IMR-90 (cell line): ENCODE measurements at regions not wholly inside any gene's neighbourhood (a gene's known extent, or its start where the extent isn't known, plus 50 kb on each side); places are given as distances from the start of the nearest gene placed in this dataset.

Experiments used
- ATAC-seq: fragments of 200-7000 bp; cut with Tn5 transposase; 2 replicates; pipeline ENCODE4 v1.9.1; 2020; ENCODE audit warnings: low read depth, mild to moderate bottlenecking, moderate library complexity
- BruUV-seq: library from RNA; stranded (reverse); fragments of 400-500 nt; replicated peaks from 2 replicates; lab custom pipeline; 2021; lab: Mats Ljungman, UMichigan
- CTCF ChIA-PET: fragments of 300-600 bp; formaldehyde crosslinking; extraction: SDS; loops from one replicate; lab custom pipeline; 2021; ENCODE audit warnings: antibody characterized with exemption; lab: Yijun Ruan, JAX
- POLR2A ChIA-PET: fragments of 300-600 bp; sonication (Branson Sonifier 250); formaldehyde crosslinking; loops from one replicate; lab custom pipeline; 2022; ENCODE audit warnings: antibody characterized with exemption; ENCODE audit not compliant: unreplicated experiment; lab: Charles Lee
- DNase-seq: peaks from one replicate; pipeline ENCODE4 v3.0.0; 2013
- H2AFZ ChIP-seq: replicated peaks from 2 replicates; pipeline ENCODE3; 2013; ENCODE audit warnings: low read length, mild to moderate bottlenecking; ENCODE audit not compliant: poor library complexity
- H2AK5ac ChIP-seq: 2 replicates; pipeline ENCODE4 v1.6.1; 2013; ENCODE audit warnings: low read depth, low read length, inconsistent platforms
- H2AK9ac ChIP-seq: replicated peaks from 2 replicates; pipeline ENCODE3; 2013; ENCODE audit warnings: mild to moderate bottlenecking, low read depth, low read length, moderate library complexity; ENCODE audit not compliant: poor library complexity
- H2BK120ac ChIP-seq: 2 replicates; pipeline ENCODE4 v1.6.1; 2013; ENCODE audit warnings: low read depth, low read length, inconsistent platforms
- H2BK15ac ChIP-seq: 3 replicates; pipeline ENCODE4 v1.6.1; 2013; ENCODE audit warnings: low read depth, low read length, inconsistent platforms
- H2BK20ac ChIP-seq: 2 replicates; pipeline ENCODE4 v1.6.1; 2013; ENCODE audit warnings: low read depth, mild to moderate bottlenecking, inconsistent platforms, low read length, moderate library complexity
- H2BK5ac ChIP-seq: 2 replicates; pipeline ENCODE4 v1.6.1; 2013; ENCODE audit warnings: mild to moderate bottlenecking, low read depth, low read length, inconsistent platforms; ENCODE audit not compliant: poor library complexity, severe bottlenecking
- H3K14ac ChIP-seq: replicated peaks from 2 replicates; pipeline ENCODE4 v1.6.1; 2013; ENCODE audit warnings: low read depth, low read length, inconsistent platforms
- H3K18ac ChIP-seq: 2 replicates; pipeline ENCODE4 v1.6.1; 2013; ENCODE audit warnings: low read depth, low read length, control low read depth
- H3K23ac ChIP-seq: 2 replicates; pipeline ENCODE4 v1.6.1; 2013; ENCODE audit warnings: low read depth, low read length, inconsistent platforms
- H3K27ac ChIP-seq: 2 replicates; pipeline ENCODE4 v1.5.1; 2013; ENCODE audit warnings: mild to moderate bottlenecking, control low read depth, low read length; ENCODE audit not compliant: insufficient read depth
- H3K27me3 ChIP-seq: 2 replicates; pipeline ENCODE4 v1.6.1; 2013; ENCODE audit warnings: low read length; ENCODE audit not compliant: control insufficient read depth, insufficient read depth
- H3K36me3 ChIP-seq: 2 replicates; pipeline ENCODE4 v1.6.1; 2013; ENCODE audit warnings: low read length, mixed read lengths; ENCODE audit not compliant: control insufficient read depth, insufficient read depth
- H3K4ac ChIP-seq: 2 replicates; pipeline ENCODE4 v1.6.1; 2013; ENCODE audit warnings: low read depth, low read length, inconsistent platforms
- H3K4me1 ChIP-seq: 2 replicates; pipeline ENCODE4 v1.6.1; 2013; ENCODE audit warnings: low read length, mixed read lengths; ENCODE audit not compliant: control insufficient read depth, insufficient read depth
- H3K4me2 ChIP-seq: 2 replicates; pipeline ENCODE4 v1.6.1; 2013; ENCODE audit warnings: low read depth, mild to moderate bottlenecking, control low read depth, low read length, moderate library complexity
- H3K4me3 ChIP-seq: 2 replicates; pipeline ENCODE4 v1.5.1; 2013; ENCODE audit warnings: low read depth, mild to moderate bottlenecking, control low read depth, low read length, moderate library complexity; ENCODE audit not compliant: insufficient read depth
- H3K56ac ChIP-seq: 2 replicates; pipeline ENCODE4 v1.6.1; 2013; ENCODE audit warnings: low read length, inconsistent platforms; ENCODE audit not compliant: insufficient read depth; ENCODE audit errors: extremely low read depth
- H3K79me1 ChIP-seq, 2 experiments: 2 replicates each; pipeline ENCODE4 v1.6.1; 2013; ENCODE audit warnings: low read length in 2 of 2, inconsistent platforms in 1 of 2, low read depth in 1 of 2
- H3K9ac ChIP-seq: 2 replicates; pipeline ENCODE4 v1.6.1; 2013; ENCODE audit warnings: low read depth, low read length, control low read depth
- H3K9me1 ChIP-seq: 2 replicates; pipeline ENCODE4 v1.6.1; 2013; ENCODE audit warnings: low read length, inconsistent platforms; ENCODE audit not compliant: insufficient read depth
- H3K9me3 ChIP-seq: 2 replicates; pipeline ENCODE4 v1.6.1; 2013; ENCODE audit warnings: low read length; ENCODE audit not compliant: control insufficient read depth, insufficient read depth
- H4K20me1 ChIP-seq: 2 replicates; pipeline ENCODE4 v1.6.1; 2013; ENCODE audit warnings: low read length, inconsistent platforms; ENCODE audit not compliant: insufficient read depth
- H4K5ac ChIP-seq: 2 replicates; pipeline ENCODE4 v1.6.1; 2013; ENCODE audit warnings: mild to moderate bottlenecking, low read depth, low read length, control low read depth
- H4K8ac ChIP-seq, 2 experiments: 2 replicates each; pipeline ENCODE4 v1.6.1; 2013; ENCODE audit warnings: low read depth in 2 of 2, low read length in 2 of 2, control low read depth in 1 of 2, inconsistent platforms in 1 of 2
- H4K91ac ChIP-seq: 2 replicates; pipeline ENCODE4 v1.6.1; 2013; ENCODE audit warnings: low read depth, low read length, inconsistent platforms; ENCODE audit not compliant: insufficient read depth
- ELK1 ChIP-seq: fragments of 150-350 bp; IDR thresholded peaks from 2 replicates; pipeline ENCODE4 v1.6.1; 2016; ENCODE audit warnings: low read depth, mild to moderate bottlenecking, low read length, moderate library complexity, borderline replicate concordance
- MXI1 ChIP-seq: IDR thresholded peaks from 2 replicates; pipeline ENCODE4 v1.6.1; 2012; ENCODE audit warnings: low read depth, mild to moderate bottlenecking, low read length, moderate library complexity, borderline replicate concordance
- SMC3 ChIP-seq: fragments of 150-350 bp; IDR thresholded peaks from 2 replicates; pipeline ENCODE4 v1.6.1; 2016; ENCODE audit warnings: low read depth, mild to moderate bottlenecking, antibody characterized with exemption, low read length, moderate library complexity
- USF2 ChIP-seq: fragments of 150-350 bp; IDR thresholded peaks from 2 replicates; pipeline ENCODE4 v1.6.1; 2017; ENCODE audit warnings: mild to moderate bottlenecking, antibody characterized with exemption, low read length, low read depth
- WGBS, 2 experiments: methylation state at CpG; one replicate each; pipeline versions ENCODE4 v1.1.5 to v1.1.7; 2013; ENCODE audit warnings: missing lambda C conversion rate in 2 of 2; ENCODE audit not compliant: insufficient read length in 1 of 2; ENCODE audit errors: extremely low coverage in 2 of 2; 5-methylcytosine and 5-hydroxymethylcytosine counted together
- dilution Hi-C: fragments of 300-500 bp; cut with HindIII; formaldehyde crosslinking; loops from one replicate; pipeline ENCODE4 v1.14.3; 2018; ENCODE audit warnings: low sequenced_read_pairs; ENCODE audit not compliant: unreplicated experiment
- in situ Hi-C: fragments of 300-500 bp; cut with MboI; formaldehyde crosslinking; loops from 3 replicates; pipeline ENCODE4 v1.14.3; 2019; ENCODE audit warnings: low sequenced_read_pairs, inconsistent platforms, mixed read lengths
- intact Hi-C: fragments of 100-400 bp; cut with micrococcal nuclease; formaldehyde crosslinking; loops from 2 replicates; pipeline ENCODE4 v1.10.0; 2022

- Histone ChIP-seq H2AK9ac (no peak overlapping the region), H3K27ac (no peak overlapping the region), H4K8ac (no peak overlapping the region), H3K23ac (no peak overlapping the region), H3K4me3 (no peak overlapping the region), H2AK5ac (no peak overlapping the region), H2BK120ac (no peak overlapping the region), H3K9ac (no peak overlapping the region), H2BK15ac (no peak overlapping the region), H2BK5ac (no peak overlapping the region), H3K79me1 (no peaks in the 10 kb centered on the region), H3K56ac (no peak overlapping the region), H2AFZ (no peak overlapping the region), H3K27me3 (no peaks in the 10 kb centered on the region), H3K14ac (no peak overlapping the region), H2BK20ac (no peak overlapping the region), H3K4me2 (no peak overlapping the region), H4K91ac (no peak overlapping the region), H4K20me1 (no peaks in the 10 kb centered on the region), H4K5ac (no peak overlapping the region), H3K36me3 (no peaks in the 10 kb centered on the region), H3K9me3 (no peaks in the 10 kb centered on the region), H3K4me1 (no peaks in the 10 kb centered on the region), H3K9me1 (no peaks in the 10 kb centered on the region), H3K4ac (no peak overlapping the region), H3K18ac (no peak overlapping the region)
- ATAC-seq (no peak), DNase-seq (peak; percentile 10)
- in situ Hi-C loops: no loop called here
- intact Hi-C loops: no loop called here
- WGBS, 2 experiments: no CpG with 5 or more reads among the region's 4 CpGs
- dilution Hi-C loops: no loop called here
- ChIA-PET POLR2A (no interaction called here), CTCF (interaction anchor here (0.5 to 1.0 kb wide), 2 partner anchors 9 to 607 kb away, joined by 4 read pairs; no protein-coding TSS in a partner anchor)
- no TSS peak for BruUV-seq
- TF ChIP-seq USF2 (no peak), ELK1 (no peak), SMC3 (no peak), MXI1 (no peak)
Measured at GRCh38 chr4:14264437-14264836, 636.9 kb upstream of the BOD1L1 start.
